Stimulated activated CD4-positive, alpha-beta T cell treated with anti-CD3 and anti-CD28 coated beads, Interleukin-12 subunit alpha, Interleukin-12 subunit beta, amount 100 ng/mL, for 48 hours (primary cell): ENCODE measurements at regions not wholly inside any gene's neighbourhood (a gene's known extent, or its start where the extent isn't known, plus 50 kb on each side); places are given as distances from the start of the nearest gene placed in this dataset.

Experiments
- DNase-seq, 3 donors: peaks; one replicate each; pipeline ENCODE4 v3.0.0-alpha.2; 2020; ENCODE audit warnings: low read depth in 2 of 3, low spot score in 1 of 3

- DNase-seq, result no peak
Measured at GRCh38 chr10:21175797-21176196, 278.7 kb upstream of the NEBL start.

DNA sequence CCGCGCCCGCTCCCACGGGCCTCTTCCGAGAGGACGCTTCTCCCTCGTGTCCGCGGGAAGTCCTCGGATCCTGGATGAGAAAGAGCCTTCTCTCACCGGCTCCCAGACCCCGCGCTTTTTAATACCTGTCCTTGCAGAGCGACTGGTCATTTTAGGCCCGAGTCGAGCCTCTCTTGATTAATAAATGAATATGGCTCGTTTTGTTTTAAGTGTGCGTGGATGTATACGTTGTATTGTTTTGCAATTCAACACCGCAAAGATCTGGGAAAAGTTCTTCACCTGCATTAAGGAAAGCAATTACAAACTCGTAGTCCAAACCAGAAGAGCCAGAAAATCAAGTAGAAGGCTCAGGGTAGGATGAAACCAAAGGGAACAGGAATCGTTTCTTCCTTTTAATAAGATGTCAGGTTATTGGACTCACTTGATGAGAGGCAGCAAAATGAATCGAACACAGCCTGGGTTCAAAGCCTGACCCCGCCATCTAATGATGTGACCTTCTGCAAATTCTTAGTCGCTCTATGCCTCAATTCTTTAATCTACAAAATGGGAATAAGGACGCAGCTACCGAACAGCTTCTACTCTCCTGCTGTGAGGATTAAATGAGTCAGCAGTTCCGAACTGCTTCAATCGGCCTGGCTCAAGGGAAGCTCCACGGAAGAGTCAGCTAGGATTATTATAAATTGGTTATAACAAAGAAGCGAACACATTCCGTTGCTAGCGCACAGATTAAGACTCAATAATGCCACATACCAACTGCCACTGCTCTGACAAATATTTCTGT lies 277.8 kb upstream of the NEBL start:
- no peak for DNase-seq

DNA sequence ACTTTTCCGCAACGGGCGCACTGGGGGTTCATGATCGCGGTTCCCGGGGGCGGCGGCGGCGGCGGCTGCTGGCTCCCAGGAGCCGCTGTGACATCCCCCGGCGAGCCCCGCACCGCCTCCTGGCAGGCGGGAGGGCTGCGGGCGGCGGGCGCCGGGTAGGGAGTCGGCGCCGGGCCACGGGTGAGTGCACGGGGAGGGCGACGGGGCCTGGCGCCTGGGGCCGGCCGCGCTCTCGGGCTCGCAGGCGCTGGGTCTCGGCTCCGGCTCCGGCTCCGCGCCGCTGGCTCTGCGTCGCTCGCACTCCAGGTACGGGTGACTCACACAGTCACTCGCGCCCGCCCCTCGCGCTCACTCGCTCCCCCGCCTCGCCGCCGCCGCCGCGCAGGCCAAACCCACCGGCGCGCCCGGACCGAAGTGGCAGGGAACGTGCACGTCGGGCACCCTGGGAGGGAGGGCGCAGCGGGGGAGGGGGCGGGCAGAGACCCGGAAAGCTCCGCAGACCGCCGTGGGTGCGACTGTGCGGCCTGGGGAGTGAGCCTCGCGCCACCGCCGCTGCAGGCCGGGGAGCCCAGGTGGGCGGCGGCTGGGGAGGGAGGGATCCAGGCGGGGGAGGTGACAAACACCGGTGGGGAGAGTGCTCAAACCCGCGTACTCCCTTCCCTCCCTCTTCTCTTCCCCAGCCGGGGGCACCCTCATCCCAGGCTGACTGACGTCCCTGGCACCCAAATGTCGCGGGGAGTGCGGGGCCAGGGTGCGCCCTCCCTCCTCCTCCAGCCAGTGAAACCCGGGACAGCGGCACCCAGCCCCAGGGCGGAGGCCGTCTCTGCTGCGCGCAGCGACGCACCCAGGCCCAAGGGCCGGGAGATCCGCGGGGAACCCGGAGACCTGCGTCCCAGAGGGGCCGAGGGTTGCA lies 276.9 kb upstream of the NEBL start:
- peak; percentile 4 to 19 (median 13) for DNase-seq

DNA sequence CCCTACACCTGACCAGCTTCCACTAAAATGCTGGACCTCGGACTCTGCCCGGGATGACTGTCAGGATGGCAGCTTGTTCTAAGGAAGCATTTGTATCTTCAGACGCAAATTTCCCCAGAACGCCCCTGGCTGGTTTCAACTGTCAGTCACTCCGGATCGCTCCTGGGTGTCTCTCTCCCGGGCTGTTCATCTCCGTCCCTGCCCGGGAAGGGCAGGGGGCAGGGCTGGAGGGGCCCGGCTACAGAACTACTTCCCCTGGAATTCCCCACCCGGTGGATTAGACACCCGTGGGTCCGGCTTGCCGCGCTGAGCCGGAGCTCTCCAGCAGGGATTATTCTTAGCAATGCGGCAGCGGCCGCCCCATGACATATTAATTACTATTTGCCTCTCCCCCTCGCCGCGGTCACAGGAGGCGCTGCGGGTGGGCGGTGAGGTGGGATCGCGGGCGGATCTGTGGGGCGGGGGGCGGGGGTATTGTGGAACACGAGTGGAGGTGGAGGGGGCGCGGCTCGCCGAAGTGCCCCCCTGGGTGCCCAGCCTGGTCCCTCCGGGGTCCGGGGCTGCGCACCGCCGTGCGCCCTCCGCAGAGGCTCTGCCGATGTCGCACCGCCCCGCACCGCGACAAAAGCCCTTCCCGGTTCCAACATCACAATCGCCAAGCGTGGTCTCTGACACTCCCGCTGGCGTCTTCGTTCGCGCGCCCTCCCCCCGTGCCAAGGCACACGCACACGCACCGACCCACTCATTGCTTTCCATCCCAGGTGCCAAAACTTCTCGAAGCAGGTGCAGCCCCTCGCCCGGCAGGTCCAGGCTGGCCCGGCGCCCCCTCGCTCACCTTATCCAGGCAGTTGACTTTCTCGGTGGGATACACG lies 276.1 kb upstream of the NEBL start:
- DNase-seq, result no peak

- no peak for DNase-seq
Measured at GRCh38 chr10:21172542-21172929, 275.4 kb upstream of the NEBL start.

DNA sequence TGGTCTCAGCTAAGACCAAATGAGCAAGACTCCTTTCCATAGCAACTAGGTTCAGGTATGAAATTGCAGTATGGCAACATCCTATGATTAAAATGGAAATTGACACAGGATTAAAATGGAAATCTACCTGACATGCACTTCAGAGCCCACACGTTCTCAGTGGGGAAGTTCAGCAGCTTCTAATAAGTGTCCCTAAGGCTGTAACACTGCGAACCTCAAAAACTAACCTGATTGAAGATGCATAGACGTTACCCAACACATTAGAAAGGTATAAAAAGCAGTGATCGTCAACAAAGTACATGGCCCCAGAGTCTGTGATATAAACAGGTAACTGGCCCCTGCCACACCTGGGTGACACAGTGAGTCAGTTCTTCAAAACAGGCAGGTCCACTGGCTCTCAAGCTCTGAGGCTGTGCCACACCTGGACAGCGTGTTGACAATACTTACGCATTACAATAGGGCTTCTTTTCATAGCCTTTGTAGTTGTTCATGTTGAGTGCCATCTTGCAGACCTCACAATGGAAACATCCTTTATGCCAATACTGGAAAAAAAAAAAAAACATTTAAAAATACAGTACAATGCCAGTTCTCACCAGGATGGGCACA lies 274.9 kb upstream of the NEBL start:
- DNase-seq, result no peak

GRCh38 chr10:21171197-21171935 lies 274.3 kb upstream of the NEBL start:
- no peak for DNase-seq

- DNase-seq, result no peak
Measured at GRCh38 chr10:21170216-21170615, 273.1 kb upstream of the NEBL start.

- DNase-seq, result no peak
Measured at GRCh38 chr10:21169271-21169670, 272.2 kb upstream of the NEBL start.

- no peak for DNase-seq
Measured at GRCh38 chr10:21167288-21168010, 270.3 kb upstream of the NEBL start.

- DNase-seq, result no peak
Measured at GRCh38 chr10:21166557-21167287, 269.6 kb upstream of the NEBL start.

- no peak for DNase-seq
Measured at GRCh38 chr10:21165489-21165888, 268.4 kb upstream of the NEBL start.

DNA sequence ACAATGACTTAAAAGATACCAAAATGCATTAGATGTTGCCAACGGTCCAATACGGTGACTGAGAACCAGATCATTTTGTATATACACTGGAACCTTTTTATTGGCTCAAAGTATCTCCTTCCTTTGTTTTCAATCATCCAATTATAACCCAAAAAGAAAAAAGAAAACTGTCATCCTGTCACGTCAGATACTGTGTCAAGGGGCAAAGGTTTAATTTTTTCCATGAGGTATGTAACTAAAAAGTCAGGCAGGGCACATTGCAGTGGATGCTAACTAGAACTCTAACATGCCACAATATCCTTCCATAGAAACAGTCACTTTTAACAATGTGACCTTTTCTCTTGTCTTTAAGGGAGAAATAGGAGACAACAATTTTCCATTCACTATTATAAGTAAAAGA lies 267.6 kb upstream of the NEBL start:
- no peak for DNase-seq

GRCh38 chr10:21162948-21163347 lies 265.8 kb upstream of the NEBL start:
- no peak for DNase-seq

DNA sequence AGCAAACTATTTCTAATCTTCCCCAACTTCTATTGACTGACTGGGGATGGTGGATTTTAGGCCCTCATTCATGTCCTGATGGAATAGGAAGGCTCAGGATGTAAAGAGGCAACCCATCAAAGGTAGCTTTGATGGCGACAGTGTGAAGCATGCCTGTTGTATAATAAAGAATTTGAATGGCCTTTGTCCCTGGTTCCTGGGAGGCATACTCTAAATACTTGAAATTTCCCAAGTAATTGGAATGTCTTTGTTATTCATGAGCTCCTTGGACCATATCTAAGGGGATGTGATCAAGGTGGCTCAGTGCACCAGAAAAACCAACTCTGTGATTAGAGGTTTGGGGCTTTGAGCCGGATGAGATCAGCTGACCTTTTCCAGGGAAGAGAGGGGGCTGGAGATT lies 264.5 kb upstream of the NEBL start:
- no peak for DNase-seq

GRCh38 chr10:21161090-21161625 lies 264.0 kb upstream of the NEBL start:
- no peak for DNase-seq

DNA sequence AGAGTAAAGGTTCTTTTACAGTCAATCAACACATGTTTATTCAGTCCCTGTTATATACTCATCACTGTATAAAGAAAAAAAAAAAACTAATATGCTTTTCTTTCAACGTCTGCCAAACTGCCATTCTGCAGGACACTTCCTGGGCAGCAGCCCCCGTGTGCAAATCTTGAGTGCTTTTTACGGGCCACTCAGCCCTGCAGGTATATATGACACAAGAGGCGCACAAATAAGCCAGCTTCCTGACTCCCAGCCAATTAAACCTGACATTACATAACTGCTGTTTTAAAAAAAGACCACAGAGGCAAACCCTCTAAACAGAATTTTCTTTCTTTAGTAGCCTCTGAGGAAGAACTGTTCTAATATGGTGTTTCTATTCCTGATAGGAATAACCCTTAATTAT lies 263.0 kb upstream of the NEBL start:
- no peak for DNase-seq

DNA sequence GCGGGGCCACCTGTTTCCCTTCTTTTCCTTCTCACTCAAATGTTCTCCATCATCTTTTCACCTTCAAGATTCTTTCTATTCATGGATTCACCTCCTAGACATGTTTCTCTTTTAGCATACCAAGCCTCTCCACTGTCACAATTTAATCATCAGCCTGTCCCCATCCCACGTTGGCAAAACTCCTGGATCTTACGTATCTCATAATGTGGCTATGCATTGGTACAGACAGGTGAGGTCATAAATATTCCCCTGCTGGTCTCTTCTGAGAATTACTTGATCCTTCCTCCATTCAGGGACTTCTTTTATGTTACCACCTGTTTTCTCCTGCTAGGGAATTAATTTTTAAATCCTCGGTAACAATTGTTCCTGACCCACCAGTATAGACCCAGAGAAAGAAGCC lies 262.6 kb upstream of the NEBL start:
- DNase-seq, result no peak

DNA sequence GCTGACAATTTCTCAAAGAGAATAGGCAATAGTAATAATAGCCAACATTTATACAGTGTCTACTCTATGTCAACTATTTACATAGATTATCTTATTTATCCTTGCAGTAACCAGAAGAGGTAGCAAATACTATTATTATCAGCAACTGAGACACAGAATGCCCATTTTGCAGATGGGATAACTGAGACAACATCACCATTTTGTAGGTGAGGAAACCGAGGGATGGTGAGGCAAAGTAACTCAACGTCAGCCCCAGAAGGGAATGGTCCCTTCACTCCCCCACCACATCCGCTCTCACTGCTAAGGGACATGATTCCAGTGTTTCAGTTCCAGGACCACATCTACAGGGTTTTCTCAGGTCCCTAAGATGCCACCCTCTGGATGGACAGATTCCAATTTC lies 261.2 kb upstream of the NEBL start:
- no peak for DNase-seq
